IgD-negative memory B cell (primary cell): ENCODE measurements at regions not wholly inside any gene's neighbourhood (a gene's known extent, or its start where the extent isn't known, plus 50 kb on each side); places are given as distances from the start of the nearest gene placed in this dataset.

Experiments
- H3K27ac Mint-ChIP-seq, 3 donors: one replicate each; pipeline ENCODE4 v1.8.0; 2020 to 2022; ENCODE audit warnings: mild to moderate bottlenecking in 3 of 3, mixed read lengths in 3 of 3, moderate library complexity in 1 of 3
- H3K27me3 Mint-ChIP-seq: one replicate; pipeline ENCODE4 v1.8.0; 2021; ENCODE audit warnings: mixed read lengths
- H3K36me3 Mint-ChIP-seq: one replicate; pipeline ENCODE4 v1.8.0; 2020; ENCODE audit warnings: mild to moderate bottlenecking, mixed read lengths
- H3K4me1 Mint-ChIP-seq, 3 donors: one replicate each; pipeline ENCODE4 v1.8.0; 2020 to 2022; ENCODE audit warnings: mixed read lengths in 3 of 3, mild to moderate bottlenecking in 1 of 3
- H3K4me3 Mint-ChIP-seq, 4 donors: one replicate each; pipeline ENCODE4 v1.8.0; 2020 to 2022; ENCODE audit warnings: mild to moderate bottlenecking in 4 of 4, mixed read lengths in 4 of 4, moderate library complexity in 3 of 4
- H3K9me3 Mint-ChIP-seq, 3 donors: one replicate each; pipeline ENCODE4 v1.8.0; 2020 to 2021; ENCODE audit warnings: mixed read lengths in 3 of 3, mild to moderate bottlenecking in 1 of 3

GRCh38 chr3:107977221-107978130 is 113.4 kb downstream of the CD47 start:
- no peaks in the 10 kb centered on the region for H3K9me3 Mint-ChIP-seq
- no peaks in the 10 kb centered on the region for H3K27me3 Mint-ChIP-seq
- H3K4me1 Mint-ChIP-seq, result peaks cover 4 to 10% (median 4%) of the 10 kb centered on the region in 3 donors
- no peaks in the 10 kb centered on the region for H3K36me3 Mint-ChIP-seq
- no peak overlapping the region for H3K4me3 Mint-ChIP-seq
- no peak overlapping the region for H3K27ac Mint-ChIP-seq

- Mint-ChIP-seq H3K27me3 (no peaks in the 10 kb centered on the region), H3K4me1 (peaks cover 4 to 10% (median 4%) of the 10 kb centered on the region in 3 donors), H3K9me3 (no peaks in the 10 kb centered on the region), H3K27ac (no peak overlapping the region), H3K4me3 (no peak overlapping the region), H3K36me3 (no peaks in the 10 kb centered on the region)
Measured at GRCh38 chr3:107976202-107976800, 114.5 kb downstream of the CD47 start.

- no peak overlapping the region for H3K4me3 Mint-ChIP-seq
- H3K4me1 Mint-ChIP-seq, result peaks cover 4 to 10% (median 4%) of the 10 kb centered on the region in 3 donors
- H3K36me3 Mint-ChIP-seq, result no peaks in the 10 kb centered on the region
- no peak overlapping the region for H3K27ac Mint-ChIP-seq
- H3K9me3 Mint-ChIP-seq, result no peaks in the 10 kb centered on the region
- H3K27me3 Mint-ChIP-seq, result no peaks in the 10 kb centered on the region
Measured at GRCh38 chr3:107975529-107976201, 115.2 kb downstream of the CD47 start.

GRCh38 chr3:107973961-107974360 is 116.9 kb downstream of the CD47 start:
- Mint-ChIP-seq H3K9me3 (no peaks in the 10 kb centered on the region), H3K27me3 (no peaks in the 10 kb centered on the region), H3K36me3 (no peaks in the 10 kb centered on the region), H3K4me3 (no peak overlapping the region), H3K27ac (no peak overlapping the region), H3K4me1 (peaks cover 6 to 10% (median 8%) of the 10 kb centered on the region in 3 donors)

- Mint-ChIP-seq H3K36me3 (no peaks in the 10 kb centered on the region), H3K27ac (no peak overlapping the region), H3K27me3 (peaks cover 1% of the 10 kb centered on the region), H3K9me3 (no peaks in the 10 kb centered on the region), H3K4me1 (peaks cover 5 to 10% (median 6%) of the 10 kb centered on the region in 3 donors), H3K4me3 (no peak overlapping the region)
Measured at GRCh38 chr3:107973152-107973551, 117.7 kb downstream of the CD47 start.

GRCh38 chr3:107970993-107971580 is 119.7 kb downstream of the CD47 start:
- no peak overlapping the region for H3K27ac Mint-ChIP-seq

GRCh38 chr3:107969994-107970819 is 120.6 kb downstream of the CD47 start:
- H3K4me1 Mint-ChIP-seq, result peaks cover 0 to 4% (median 2%) of the 10 kb centered on the region in 3 donors
- H3K27me3 Mint-ChIP-seq, result peaks cover 1% of the 10 kb centered on the region
- no peak overlapping the region for H3K27ac Mint-ChIP-seq
- no peaks in the 10 kb centered on the region for H3K36me3 Mint-ChIP-seq
- H3K9me3 Mint-ChIP-seq, result no peaks in the 10 kb centered on the region
- H3K4me3 Mint-ChIP-seq, result no peak overlapping the region

More at GRCh38 chr3:107970993-107971580, 119.7 kb downstream of the CD47 start:
- Mint-ChIP-seq H3K4me1 (peaks cover 5 to 6% (median 6%) of the 10 kb centered on the region in 3 donors), H3K36me3 (no peaks in the 10 kb centered on the region), H3K9me3 (no peaks in the 10 kb centered on the region), H3K4me3 (no peak overlapping the region), H3K27me3 (peaks cover 1% of the 10 kb centered on the region)

- no peak overlapping the region for H3K4me3 Mint-ChIP-seq
- H3K36me3 Mint-ChIP-seq, result no peaks in the 10 kb centered on the region
- H3K9me3 Mint-ChIP-seq, result no peaks in the 10 kb centered on the region
- H3K27me3 Mint-ChIP-seq, result peaks cover 1% of the 10 kb centered on the region
- peaks cover 0 to 4% (median 2%) of the 10 kb centered on the region in 3 donors for H3K4me1 Mint-ChIP-seq
- no peak overlapping the region for H3K27ac Mint-ChIP-seq
Measured at GRCh38 chr3:107969525-107969924, 121.3 kb downstream of the CD47 start.

GRCh38 chr3:107966276-107966675 is 124.6 kb downstream of the CD47 start:
- Mint-ChIP-seq H3K4me3 (no peak overlapping the region), H3K27ac (no peak overlapping the region), H3K4me1 (peaks cover 0 to 4% (median 2%) of the 10 kb centered on the region in 3 donors), H3K27me3 (peaks cover 1% of the 10 kb centered on the region), H3K36me3 (no peaks in the 10 kb centered on the region), H3K9me3 (no peaks in the 10 kb centered on the region)

- H3K27me3 Mint-ChIP-seq, result peaks cover 1% of the 10 kb centered on the region
- peaks cover 0 to 3% (median 2%) of the 10 kb centered on the region in 3 donors for H3K4me1 Mint-ChIP-seq
- H3K4me3 Mint-ChIP-seq, result no peak overlapping the region
- H3K9me3 Mint-ChIP-seq, result no peaks in the 10 kb centered on the region
- no peak overlapping the region for H3K27ac Mint-ChIP-seq
- no peaks in the 10 kb centered on the region for H3K36me3 Mint-ChIP-seq
Measured at GRCh38 chr3:107965136-107965655, 125.6 kb downstream of the CD47 start.

- no peaks in the 10 kb centered on the region for H3K4me1 Mint-ChIP-seq
- peaks cover 3% of the 10 kb centered on the region for H3K27me3 Mint-ChIP-seq
- no peaks in the 10 kb centered on the region for H3K36me3 Mint-ChIP-seq
- H3K9me3 Mint-ChIP-seq, result peaks cover 0 to 2% (median 2%) of the 10 kb centered on the region in 3 donors
- no peak overlapping the region for H3K27ac Mint-ChIP-seq
- H3K4me3 Mint-ChIP-seq, result no peak overlapping the region
Measured at GRCh38 chr3:107963581-107963980, 127.2 kb downstream of the CD47 start.

- peaks cover 3% of the 10 kb centered on the region for H3K27me3 Mint-ChIP-seq
Measured at GRCh38 chr3:107962946-107963345, 127.9 kb downstream of the CD47 start.

GRCh38 chr3:107962037-107962436 is 128.8 kb downstream of the CD47 start:
- H3K27me3 Mint-ChIP-seq, result peaks cover 5% of the 10 kb centered on the region
- no peaks in the 10 kb centered on the region for H3K4me1 Mint-ChIP-seq
- no peak overlapping the region for H3K4me3 Mint-ChIP-seq
- no peak overlapping the region for H3K27ac Mint-ChIP-seq
- peaks cover 1% of the 10 kb centered on the region for H3K36me3 Mint-ChIP-seq
- peaks cover 0 to 2% (median 2%) of the 10 kb centered on the region in 3 donors for H3K9me3 Mint-ChIP-seq

More at GRCh38 chr3:107962946-107963345, 127.9 kb downstream of the CD47 start:
- no peaks in the 10 kb centered on the region for H3K4me1 Mint-ChIP-seq
- H3K27ac Mint-ChIP-seq, result no peak overlapping the region
- H3K9me3 Mint-ChIP-seq, result peaks cover 0 to 2% (median 2%) of the 10 kb centered on the region in 3 donors
- H3K4me3 Mint-ChIP-seq, result no peak overlapping the region
- H3K36me3 Mint-ChIP-seq, result no peaks in the 10 kb centered on the region
